Smooth muscle cell (in vitro differentiated cells): ENCODE measurements at regions not wholly inside any gene's neighbourhood (a gene's known extent, or its start where the extent isn't known, plus 50 kb on each side); places are given as distances from the start of the nearest gene placed in this dataset.

Experiments used
- DNase-seq: peaks from one replicate; lab custom pipeline; 2025; ENCODE audit not compliant: unreplicated experiment; lab: John Stamatoyannopoulos, UW
- H2AFZ ChIP-seq: fragments of 200-600 bp; sonication (generic); 2 replicates; pipeline ENCODE4 v1.6.0; 2016; ENCODE audit warnings: antibody characterized with exemption, low read depth, mild to moderate bottlenecking
- H3F3A ChIP-seq: fragments of 200-600 bp; sonication (generic); 2 replicates; pipeline ENCODE4 v1.6.0; 2017; ENCODE audit warnings: antibody characterized with exemption, low read depth
- H3K27ac ChIP-seq: fragments of 200-600 bp; sonication (generic); 2 replicates; pipeline ENCODE4 v1.5.1; 2016; ENCODE audit warnings: low read depth, mild to moderate bottlenecking
- H3K27me3 ChIP-seq: fragments of 200-600 bp; sonication (generic); 2 replicates; pipeline ENCODE4 v1.6.1; 2016; ENCODE audit warnings: low read depth, mild to moderate bottlenecking
- H3K36me3 ChIP-seq: fragments of 200-600 bp; sonication (generic); 2 replicates; pipeline ENCODE4 v1.5.1; 2016; ENCODE audit warnings: low read depth
- H3K4me1 ChIP-seq: fragments of 200-600 bp; sonication (generic); 2 replicates; pipeline ENCODE4 v1.5.1; 2016; ENCODE audit warnings: low read depth
- H3K4me2 ChIP-seq: fragments of 200-600 bp; sonication (generic); 2 replicates; pipeline ENCODE4 v1.6.0; 2016; ENCODE audit warnings: mild to moderate bottlenecking
- H3K4me3 ChIP-seq: fragments of 200-600 bp; sonication (generic); 2 replicates; pipeline ENCODE4 v1.5.1; 2016; ENCODE audit warnings: mild to moderate bottlenecking
- H3K79me2 ChIP-seq: fragments of 200-600 bp; sonication (generic); 2 replicates; pipeline ENCODE4 v1.6.0; 2016; ENCODE audit warnings: low read depth, mild to moderate bottlenecking
- H3K9ac ChIP-seq: fragments of 200-600 bp; sonication (generic); 2 replicates; pipeline ENCODE4 v1.6.0; 2016; ENCODE audit warnings: low read depth
- H3K9me3 ChIP-seq: fragments of 200-600 bp; sonication (generic); replicated peaks from 2 replicates; pipeline ENCODE4 v1.5.1; 2016; ENCODE audit warnings: low read depth
- H4K20me1 ChIP-seq: fragments of 200-600 bp; sonication (generic); 2 replicates; pipeline ENCODE4 v1.6.0; 2016; ENCODE audit warnings: low read depth
- CTCF ChIP-seq: fragments of 200-600 bp; sonication (generic); IDR thresholded peaks from 2 replicates; pipeline ENCODE4 v1.5.1; 2017; ENCODE audit warnings: borderline replicate concordance, mild to moderate bottlenecking, antibody characterized with exemption; ENCODE audit not compliant: insufficient read depth, poor library complexity, severe bottlenecking
- WGBS: methylation state at CpG from one replicate; pipeline ENCODE4 v1.1.7; 2016; ENCODE audit warnings: low lambda C conversion rate; 5-methylcytosine and 5-hydroxymethylcytosine counted together

- Histone ChIP-seq H3K9ac (no peak overlapping the region), H3K4me3 (no peak overlapping the region), H3K4me1 (no peaks in the 10 kb centered on the region), H3K36me3 (no peaks in the 10 kb centered on the region), H3K9me3 (no peaks in the 10 kb centered on the region), H3K27ac (no peak overlapping the region), H4K20me1 (no peaks in the 10 kb centered on the region), H3K27me3 (no peaks in the 10 kb centered on the region), H3K79me2 (no peaks in the 10 kb centered on the region), H3K4me2 (no peak overlapping the region), H2AFZ (no peak overlapping the region), H3F3A (no peaks in the 10 kb centered on the region)
- 95% methylated on average over 2 of the region's 2 CpGs for WGBS
- TF ChIP-seq CTCF: no peak
- no peak for DNase-seq
Observed at GRCh38 chr5:144778561-144778960, 607.9 kb downstream of the KCTD16 start.

GRCh38 chr5:144774197-144774596, 603.5 kb downstream of the KCTD16 start:
- H3K4me1 ChIP-seq: no peaks in the 10 kb centered on the region
- no peaks in the 10 kb centered on the region for H3K36me3 ChIP-seq
- no peaks in the 10 kb centered on the region for H3F3A ChIP-seq
- no peak for DNase-seq
- H3K4me2 ChIP-seq: no peak overlapping the region
- WGBS: 58% methylated on average over 1 of the region's 1 CpG
- H3K9me3 ChIP-seq: no peaks in the 10 kb centered on the region
- TF ChIP-seq CTCF: no peak
- H3K9ac ChIP-seq: no peak overlapping the region
- H3K27me3 ChIP-seq: no peaks in the 10 kb centered on the region
- H2AFZ ChIP-seq: no peak overlapping the region
- no peaks in the 10 kb centered on the region for H4K20me1 ChIP-seq
- no peak overlapping the region for H3K27ac ChIP-seq
- H3K79me2 ChIP-seq: no peaks in the 10 kb centered on the region
- H3K4me3 ChIP-seq: no peak overlapping the region

GRCh38 chr5:144773628-144774027, 603.0 kb downstream of the KCTD16 start:
- Histone ChIP-seq H3K4me2 (no peak overlapping the region), H3K4me3 (no peak overlapping the region), H3K4me1 (no peaks in the 10 kb centered on the region), H3K36me3 (no peaks in the 10 kb centered on the region), H3K9ac (no peak overlapping the region), H3K79me2 (no peaks in the 10 kb centered on the region), H3K27ac (no peak overlapping the region), H3K27me3 (no peaks in the 10 kb centered on the region), H2AFZ (no peak overlapping the region), H3F3A (no peaks in the 10 kb centered on the region), H3K9me3 (no peaks in the 10 kb centered on the region), H4K20me1 (no peaks in the 10 kb centered on the region)
- 93% methylated on average over 4 of the region's 4 CpGs for WGBS
- TF ChIP-seq CTCF: no peak
- no peak for DNase-seq

GRCh38 chr5:144771802-144772201, 601.1 kb downstream of the KCTD16 start:
- Histone ChIP-seq H3K4me2 (no peak overlapping the region), H3K27me3 (peaks cover 5% of the 10 kb centered on the region), H3K4me3 (no peak overlapping the region), H3K4me1 (no peaks in the 10 kb centered on the region), H3K79me2 (no peaks in the 10 kb centered on the region), H3K36me3 (no peaks in the 10 kb centered on the region), H4K20me1 (no peaks in the 10 kb centered on the region), H3F3A (no peaks in the 10 kb centered on the region), H2AFZ (no peak overlapping the region), H3K9ac (no peak overlapping the region), H3K9me3 (no peaks in the 10 kb centered on the region), H3K27ac (no peak overlapping the region)
- WGBS: 85% methylated on average over 2 of the region's 2 CpGs
- DNase-seq: no peak
- no peak for TF ChIP-seq CTCF
